ENCODE measurements at regions not wholly inside any gene's neighbourhood (a gene's known extent, or its start where the extent isn't known, plus 50 kb on each side); places are given as distances from the start of the nearest gene placed in this dataset.

GRCh38 chr2:217277646-217278398, 418.0 kb upstream of the TNP1 start:
- Histone ChIP-seq H3K79me2 (ENCODE audit: control insufficient read depth, insufficient read depth, low read length) (no peaks in the 10 kb centered on the region), H4K20me1 (ENCODE audit: control insufficient read depth, insufficient read depth, low read length, poor library complexity, severe bottlenecking) (no peaks in the 10 kb centered on the region), H3K4me1 (ENCODE audit: control insufficient read depth in 2 of 2, insufficient read depth in 2 of 2, low read length in 2 of 2) (no peaks in the 10 kb centered on the region), H3K4me2 (replicated peaks; ENCODE audit: low read depth, low read length, poor library complexity, severe bottlenecking) (no peak overlapping the region), H3K27me3 (replicated peaks in 1 of 4; ENCODE audit: control extremely low read depth in 1 of 4, control insufficient read depth in 3 of 4, insufficient read depth in 4 of 4, low read length in 3 of 4) (peaks cover 0 to 17% (median 3%) of the 10 kb centered on the region in 4 experiments), H3K4me3 (ENCODE audit: control extremely low read depth in 1 of 5, extremely low read depth in 1 of 5, insufficient read depth in 1 of 5, low read depth in 2 of 5, low read length in 4 of 5) (no peak overlapping the region), H3K36me3 (replicated peaks in 1 of 2; ENCODE audit: control extremely low read depth in 1 of 2, control insufficient read depth in 1 of 2, extremely low read depth in 1 of 2, insufficient read depth in 2 of 2, low read length in 1 of 2) (no peaks in the 10 kb centered on the region), H3K27ac (ENCODE audit: low read length in 2 of 2) (no peak overlapping the region), H2AFZ (ENCODE audit: insufficient read depth, low read depth, low read length, poor library complexity, severe bottlenecking) (no peak overlapping the region), H3K9ac (ENCODE audit: low read length) (no peak overlapping the region), H3K9me3 (ENCODE audit: control extremely low read depth in 1 of 3, control insufficient read depth in 2 of 3, insufficient read depth in 1 of 3, low read length in 2 of 3) (peaks cover 0 to 1% (median 0%) of the 10 kb centered on the region in 3 donors)
- DNase-seq (no peak), ATAC-seq (ENCODE audit: low read depth) (no peak)
- no peaks in the 10 kb centered on the region for H3K4me1 Mint-ChIP-seq
- peaks cover 32% of the 10 kb centered on the region for H3K27me3 Mint-ChIP-seq
- intact Hi-C loops (cut with micrococcal nuclease) = no loop called here
- no peak overlapping the region for H3K27ac Mint-ChIP-seq
- 75% methylated on average over 5 of the region's 8 CpGs for WGBS (ENCODE audit: insufficient coverage)
- no peaks in the 10 kb centered on the region for H3K9me3 Mint-ChIP-seq (ENCODE audit: insufficient read depth)
- POLR2A ChIA-PET = no interaction called here
- no peak for TF ChIP-seq EZH2 (IDR thresholded peaks at IDR 0.05; ENCODE audit: borderline replicate concordance, insufficient read depth, low read depth, low read length, poor library complexity, severe bottlenecking)
- no peak for TF ChIP-seq CTCF (IDR thresholded peaks at IDR 0.05)
- CTCF ChIA-PET = no interaction called here
- H3K4me3 Mint-ChIP-seq = no peak overlapping the region

- no peaks in the 10 kb centered on the region for H3K79me2 ChIP-seq (ENCODE audit: control insufficient read depth, insufficient read depth, low read length)
- CTCF ChIA-PET = no interaction called here
- no peaks in the 10 kb centered on the region for H3K36me3 ChIP-seq (replicated peaks in 1 of 2; ENCODE audit: control extremely low read depth in 1 of 2, control insufficient read depth in 1 of 2, extremely low read depth in 1 of 2, insufficient read depth in 2 of 2, low read length in 1 of 2)
- no peak for TF ChIP-seq EZH2 (IDR thresholded peaks at IDR 0.05; ENCODE audit: borderline replicate concordance, insufficient read depth, low read depth, low read length, poor library complexity, severe bottlenecking)
- no peak for TF ChIP-seq CTCF (IDR thresholded peaks at IDR 0.05)
- 84% methylated on average over 3 of the region's 4 CpGs for WGBS (ENCODE audit: insufficient coverage)
- POLR2A ChIA-PET = no interaction called here
- H3K9me3 ChIP-seq (ENCODE audit: control extremely low read depth in 1 of 3, control insufficient read depth in 2 of 3, insufficient read depth in 1 of 3, low read length in 2 of 3) = peaks cover 0 to 1% (median 0%) of the 10 kb centered on the region in 3 donors
- Mint-ChIP-seq H3K4me1 (no peaks in the 10 kb centered on the region), H3K4me3 (no peak overlapping the region), H3K27me3 (peaks cover 44% of the 10 kb centered on the region), H3K9me3 (ENCODE audit: insufficient read depth) (no peaks in the 10 kb centered on the region), H3K27ac (no peak overlapping the region)
- no peak overlapping the region for H3K27ac ChIP-seq (ENCODE audit: low read length in 2 of 2)
- DNase-seq = no peak
- H3K4me2 ChIP-seq (replicated peaks; ENCODE audit: low read depth, low read length, poor library complexity, severe bottlenecking) = no peak overlapping the region
- peaks cover 0 to 22% (median 3%) of the 10 kb centered on the region in 4 experiments for H3K27me3 ChIP-seq (replicated peaks in 1 of 4; ENCODE audit: control extremely low read depth in 1 of 4, control insufficient read depth in 3 of 4, insufficient read depth in 4 of 4, low read length in 3 of 4)
- H4K20me1 ChIP-seq (ENCODE audit: control insufficient read depth, insufficient read depth, low read length, poor library complexity, severe bottlenecking) = no peaks in the 10 kb centered on the region
- H3K4me3 ChIP-seq (ENCODE audit: control extremely low read depth in 1 of 5, extremely low read depth in 1 of 5, insufficient read depth in 1 of 5, low read depth in 2 of 5, low read length in 4 of 5) = no peak overlapping the region
- H3K4me1 ChIP-seq (ENCODE audit: control insufficient read depth in 2 of 2, insufficient read depth in 2 of 2, low read length in 2 of 2) = no peaks in the 10 kb centered on the region
- H2AFZ ChIP-seq (ENCODE audit: insufficient read depth, low read depth, low read length, poor library complexity, severe bottlenecking) = no peak overlapping the region
- intact Hi-C loops (cut with micrococcal nuclease) = no loop called here
- ATAC-seq (ENCODE audit: low read depth) = no peak
- no peak overlapping the region for H3K9ac ChIP-seq (ENCODE audit: low read length)
Observed at GRCh38 chr2:217276433-217276832, 416.6 kb upstream of the TNP1 start.
